ENCODE measurements at regions not wholly inside any gene's neighbourhood (a gene's known extent, or its start where the extent isn't known, plus 50 kb on each side); places are given as distances from the start of the nearest gene placed in this dataset.

GRCh38 chr16:66109677-66110076 lies 256.8 kb upstream of the CDH5 start:
- H3K4me1 ChIP-seq (ENCODE audit: insufficient read depth), result no peaks in the 10 kb centered on the region
- no peaks in the 10 kb centered on the region for H3K79me2 ChIP-seq
- H3K9me2 ChIP-seq (replicated peaks; ENCODE audit: insufficient read depth), result no peaks in the 10 kb centered on the region
- H3K27ac ChIP-seq, result no peak overlapping the region
- TF ChIP-seq EZH2phosphoT487 (IDR thresholded peaks at IDR 0.05; ENCODE audit: low read depth, severe bottlenecking, unreplicated experiment), result no peak
- TF ChIP-seq, protein P1, sequence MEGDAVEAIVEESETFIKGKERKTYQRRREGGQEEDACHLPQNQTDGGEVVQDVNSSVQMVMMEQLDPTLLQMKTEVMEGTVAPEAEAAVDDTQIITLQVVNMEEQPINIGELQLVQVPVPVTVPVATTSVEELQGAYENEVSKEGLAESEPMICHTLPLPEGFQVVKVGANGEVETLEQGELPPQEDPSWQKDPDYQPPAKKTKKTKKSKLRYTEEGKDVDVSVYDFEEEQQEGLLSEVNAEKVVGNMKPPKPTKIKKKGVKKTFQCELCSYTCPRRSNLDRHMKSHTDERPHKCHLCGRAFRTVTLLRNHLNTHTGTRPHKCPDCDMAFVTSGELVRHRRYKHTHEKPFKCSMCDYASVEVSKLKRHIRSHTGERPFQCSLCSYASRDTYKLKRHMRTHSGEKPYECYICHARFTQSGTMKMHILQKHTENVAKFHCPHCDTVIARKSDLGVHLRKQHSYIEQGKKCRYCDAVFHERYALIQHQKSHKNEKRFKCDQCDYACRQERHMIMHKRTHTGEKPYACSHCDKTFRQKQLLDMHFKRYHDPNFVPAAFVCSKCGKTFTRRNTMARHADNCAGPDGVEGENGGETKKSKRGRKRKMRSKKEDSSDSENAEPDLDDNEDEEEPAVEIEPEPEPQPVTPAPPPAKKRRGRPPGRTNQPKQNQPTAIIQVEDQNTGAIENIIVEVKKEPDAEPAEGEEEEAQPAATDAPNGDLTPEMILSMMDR (IDR thresholded peaks at IDR 0.05; ENCODE audit: poor library complexity), result no peak
- no peak for TF ChIP-seq EZH2 (IDR thresholded peaks at IDR 0.05; ENCODE audit: borderline replicate concordance)
- H3K27me3 ChIP-seq, result no peaks in the 10 kb centered on the region
- no peak for DNase-seq (ENCODE audit: low spot score)
- no peak overlapping the region for H3K4me2 ChIP-seq
- no peak overlapping the region for H3K4me3 ChIP-seq
- no peaks in the 10 kb centered on the region for H3K36me3 ChIP-seq (replicated peaks; ENCODE audit: insufficient read depth, low read depth)
- no peaks in the 10 kb centered on the region for H4K20me1 ChIP-seq (ENCODE audit: insufficient read depth, poor library complexity, severe bottlenecking)
- H3K9me3 ChIP-seq (ENCODE audit: low read depth), result no peaks in the 10 kb centered on the region
- no peak overlapping the region for H2AFZ ChIP-seq
- no CpG with 5 or more reads among the region's 1 CpG for WGBS (ENCODE audit: low lambda C conversion rate, missing lambda C conversion rate)

DNA sequence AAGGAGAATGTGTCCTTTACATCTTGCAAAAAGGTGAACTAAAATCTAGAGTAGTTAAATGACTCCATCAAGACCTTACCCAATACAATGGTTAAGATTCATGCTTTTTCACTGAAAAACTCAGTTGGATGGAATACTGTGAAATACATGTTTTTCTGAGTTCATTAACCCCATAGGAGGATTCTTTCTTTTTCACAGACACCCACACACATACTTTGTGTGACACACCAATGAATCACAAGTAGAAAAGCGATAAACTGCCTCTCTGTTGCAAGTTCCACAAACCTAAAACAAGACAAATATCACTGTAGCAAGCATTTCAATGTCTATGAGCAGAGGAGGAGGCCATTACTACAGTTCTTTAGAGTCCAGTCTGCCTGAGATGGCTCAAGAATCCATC lies 258.8 kb upstream of the CDH5 start:
- Histone ChIP-seq H3K4me2 (no peak overlapping the region), H3K36me3 (replicated peaks; ENCODE audit: insufficient read depth, low read depth) (no peaks in the 10 kb centered on the region), H2AFZ (no peak overlapping the region), H3K4me3 (no peak overlapping the region), H3K4me1 (ENCODE audit: insufficient read depth) (peaks cover 4% of the 10 kb centered on the region), H3K79me2 (no peaks in the 10 kb centered on the region), H3K9me3 (ENCODE audit: low read depth) (no peaks in the 10 kb centered on the region), H3K27me3 (no peaks in the 10 kb centered on the region), H3K9me2 (replicated peaks; ENCODE audit: insufficient read depth) (no peaks in the 10 kb centered on the region), H3K27ac (no peak overlapping the region), H4K20me1 (ENCODE audit: insufficient read depth, poor library complexity, severe bottlenecking) (no peaks in the 10 kb centered on the region)
- no peak for TF ChIP-seq EZH2 (IDR thresholded peaks at IDR 0.05; ENCODE audit: borderline replicate concordance)
- TF ChIP-seq EZH2phosphoT487 (IDR thresholded peaks at IDR 0.05; ENCODE audit: low read depth, severe bottlenecking, unreplicated experiment), result no peak
- TF ChIP-seq, protein P1 (IDR thresholded peaks at IDR 0.05; ENCODE audit: poor library complexity), result no peak
- DNase-seq (ENCODE audit: low spot score), result no peak
- WGBS (ENCODE audit: low lambda C conversion rate, missing lambda C conversion rate), result 91% methylated on average over 1 of the region's 1 CpG

DNA sequence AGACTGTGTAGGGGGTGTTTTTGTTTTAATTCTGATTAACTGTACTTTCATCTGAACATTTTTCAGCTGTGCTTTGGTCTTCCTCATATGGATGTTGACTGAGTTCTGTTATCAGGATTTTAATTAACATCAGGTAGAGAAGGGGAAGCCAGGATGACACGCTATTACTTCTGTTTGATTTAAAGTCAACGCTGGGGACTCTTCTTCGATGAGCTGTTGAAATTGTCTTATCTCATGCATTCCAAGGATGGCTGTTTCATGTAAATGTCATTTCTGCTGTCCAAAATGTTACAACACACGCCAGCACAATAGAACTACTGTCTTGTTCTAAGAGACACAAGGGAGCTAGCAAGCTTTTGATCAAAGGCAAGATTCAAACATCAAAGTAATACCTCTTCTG lies 263.3 kb upstream of the CDH5 start:
- Histone ChIP-seq H3K36me3 (replicated peaks; ENCODE audit: insufficient read depth, low read depth) (no peaks in the 10 kb centered on the region), H4K20me1 (ENCODE audit: insufficient read depth, poor library complexity, severe bottlenecking) (no peaks in the 10 kb centered on the region), H3K9me3 (ENCODE audit: low read depth) (no peaks in the 10 kb centered on the region), H2AFZ (no peak overlapping the region), H3K4me2 (no peak overlapping the region), H3K27ac (no peak overlapping the region), H3K4me1 (ENCODE audit: insufficient read depth) (peaks cover 4% of the 10 kb centered on the region), H3K4me3 (no peak overlapping the region), H3K27me3 (no peaks in the 10 kb centered on the region), H3K79me2 (no peaks in the 10 kb centered on the region), H3K9me2 (replicated peaks; ENCODE audit: insufficient read depth) (no peaks in the 10 kb centered on the region)
- TF ChIP-seq EZH2 (IDR thresholded peaks at IDR 0.05; ENCODE audit: borderline replicate concordance) (no peak), EZH2phosphoT487 (IDR thresholded peaks at IDR 0.05; ENCODE audit: low read depth, severe bottlenecking, unreplicated experiment) (no peak)
- TF ChIP-seq, protein P1 (IDR thresholded peaks at IDR 0.05; ENCODE audit: poor library complexity), result no peak
- DNase-seq (ENCODE audit: low spot score), result no peak
- WGBS (ENCODE audit: low lambda C conversion rate, missing lambda C conversion rate), result 40% methylated on average over 4 of the region's 4 CpGs

GRCh38 chr16:66099306-66099705 lies 267.2 kb upstream of the CDH5 start:
- Histone ChIP-seq H3K4me2 (no peak overlapping the region), H3K4me1 (ENCODE audit: insufficient read depth) (peaks cover 4% of the 10 kb centered on the region), H3K79me2 (no peaks in the 10 kb centered on the region), H3K27ac (no peak overlapping the region), H4K20me1 (ENCODE audit: insufficient read depth, poor library complexity, severe bottlenecking) (no peaks in the 10 kb centered on the region), H3K36me3 (replicated peaks; ENCODE audit: insufficient read depth, low read depth) (no peaks in the 10 kb centered on the region), H3K27me3 (no peaks in the 10 kb centered on the region), H2AFZ (no peak overlapping the region), H3K4me3 (no peak overlapping the region), H3K9me3 (ENCODE audit: low read depth) (no peaks in the 10 kb centered on the region), H3K9me2 (replicated peaks; ENCODE audit: insufficient read depth) (no peaks in the 10 kb centered on the region)
- 82% methylated on average over 4 of the region's 4 CpGs for WGBS (ENCODE audit: low lambda C conversion rate, missing lambda C conversion rate)
- DNase-seq (ENCODE audit: low spot score), result no peak
- no peak for TF ChIP-seq EZH2 (IDR thresholded peaks at IDR 0.05; ENCODE audit: borderline replicate concordance)
- TF ChIP-seq EZH2phosphoT487 (IDR thresholded peaks at IDR 0.05; ENCODE audit: low read depth, severe bottlenecking, unreplicated experiment), result no peak
- TF ChIP-seq, protein P1 (IDR thresholded peaks at IDR 0.05; ENCODE audit: poor library complexity), result no peak
